ENCODE measurements at regions not wholly inside any gene's neighbourhood (a gene's known extent, or its start where the extent isn't known, plus 50 kb on each side); places are given as distances from the start of the nearest gene placed in this dataset.

DNA sequence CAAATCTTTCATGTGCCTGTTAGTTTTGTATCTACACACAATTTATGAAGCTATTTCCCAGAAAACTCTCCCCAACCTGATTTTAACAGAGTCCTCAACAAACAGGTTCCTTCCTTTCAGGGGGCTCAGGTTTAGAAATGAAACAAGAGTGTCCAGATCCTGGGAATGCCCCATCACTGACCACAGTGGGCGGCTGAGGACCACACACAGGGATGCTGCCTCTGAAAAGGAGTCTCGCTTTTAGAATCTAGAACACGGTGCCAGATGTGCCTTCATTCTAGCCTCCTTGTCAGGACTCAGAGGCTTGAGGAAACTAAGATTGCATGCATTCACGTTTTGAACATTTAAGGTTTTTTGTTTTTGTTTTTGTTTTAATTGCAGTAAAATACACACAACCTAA lies 115.0 kb downstream of the FOXB1 start:
- Histone ChIP-seq H3K79me2 (ENCODE audit: insufficient read depth, low read length) (no peaks in the 10 kb centered on the region), H3K4me1 (ENCODE audit: insufficient read depth, low read length) (peaks cover 10% of the 10 kb centered on the region), H3K27me3 (ENCODE audit: insufficient read depth, low read length) (peaks cover 15% of the 10 kb centered on the region), H3K9me3 (ENCODE audit: insufficient read depth, low read depth, low read length) (no peaks in the 10 kb centered on the region), H3K36me3 (ENCODE audit: insufficient read depth, low read length) (no peaks in the 10 kb centered on the region), H4K20me1 (ENCODE audit: insufficient read depth, low read length) (no peaks in the 10 kb centered on the region), H3K9ac (ENCODE audit: low read length) (no peak overlapping the region), H3K4me3 (ENCODE audit: insufficient read depth, low read depth, low read length) (no peak overlapping the region), H3K27ac (ENCODE audit: low read depth, low read length) (no peak overlapping the region), H2AFZ (ENCODE audit: low read depth, low read length) (no peak overlapping the region), H3K4me2 (ENCODE audit: low read length) (no peak overlapping the region)
- peaks cover 27% of the 10 kb centered on the region for H3K27me3 Mint-ChIP-seq (ENCODE audit: low read depth, unreplicated experiment)
- H3K4me3 Mint-ChIP-seq (ENCODE audit: unreplicated experiment): no peak overlapping the region
- H3K4me1 Mint-ChIP-seq (ENCODE audit: low read depth, unreplicated experiment): peaks cover 16% of the 10 kb centered on the region
- no peaks in the 10 kb centered on the region for H3K9me3 Mint-ChIP-seq (ENCODE audit: unreplicated experiment)
- DNase-seq (ENCODE audit: low read depth): no peak
- FAIRE-seq: no peak
- no peak overlapping the region for H3K27ac Mint-ChIP-seq (ENCODE audit: unreplicated experiment)
- TF ChIP-seq, protein P1, sequence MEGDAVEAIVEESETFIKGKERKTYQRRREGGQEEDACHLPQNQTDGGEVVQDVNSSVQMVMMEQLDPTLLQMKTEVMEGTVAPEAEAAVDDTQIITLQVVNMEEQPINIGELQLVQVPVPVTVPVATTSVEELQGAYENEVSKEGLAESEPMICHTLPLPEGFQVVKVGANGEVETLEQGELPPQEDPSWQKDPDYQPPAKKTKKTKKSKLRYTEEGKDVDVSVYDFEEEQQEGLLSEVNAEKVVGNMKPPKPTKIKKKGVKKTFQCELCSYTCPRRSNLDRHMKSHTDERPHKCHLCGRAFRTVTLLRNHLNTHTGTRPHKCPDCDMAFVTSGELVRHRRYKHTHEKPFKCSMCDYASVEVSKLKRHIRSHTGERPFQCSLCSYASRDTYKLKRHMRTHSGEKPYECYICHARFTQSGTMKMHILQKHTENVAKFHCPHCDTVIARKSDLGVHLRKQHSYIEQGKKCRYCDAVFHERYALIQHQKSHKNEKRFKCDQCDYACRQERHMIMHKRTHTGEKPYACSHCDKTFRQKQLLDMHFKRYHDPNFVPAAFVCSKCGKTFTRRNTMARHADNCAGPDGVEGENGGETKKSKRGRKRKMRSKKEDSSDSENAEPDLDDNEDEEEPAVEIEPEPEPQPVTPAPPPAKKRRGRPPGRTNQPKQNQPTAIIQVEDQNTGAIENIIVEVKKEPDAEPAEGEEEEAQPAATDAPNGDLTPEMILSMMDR (IDR thresholded peaks at IDR 0.05; ENCODE audit: insufficient read depth, low read depth, low read length): no peak
- no peak for TF ChIP-seq EZH2 (IDR thresholded peaks at IDR 0.05; ENCODE audit: insufficient read depth, low read length)
- no peaks in the 10 kb centered on the region for H3K36me3 Mint-ChIP-seq (ENCODE audit: low read depth, unreplicated experiment)

DNA sequence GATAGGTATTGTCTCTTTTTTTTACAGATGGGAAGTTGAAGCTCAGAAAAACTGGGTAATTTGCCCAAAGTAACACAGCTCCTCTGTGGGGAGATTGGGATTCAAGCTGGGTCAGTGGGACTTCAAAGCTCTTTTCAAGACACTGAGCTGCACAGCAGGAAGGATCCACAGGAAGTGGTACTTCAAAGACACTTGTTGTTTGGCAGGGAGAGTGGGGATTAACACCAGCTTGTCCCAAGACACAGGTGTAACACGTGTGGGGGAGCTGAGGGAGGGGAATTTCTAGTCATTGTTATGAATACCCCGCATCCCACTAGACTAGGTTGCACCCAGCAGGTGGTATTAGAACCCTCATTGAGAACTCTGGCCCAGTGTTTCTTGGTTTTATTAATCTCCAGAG lies 116.0 kb downstream of the FOXB1 start:
- Histone ChIP-seq H3K4me3 (ENCODE audit: insufficient read depth, low read depth, low read length) (no peak overlapping the region), H3K79me2 (ENCODE audit: insufficient read depth, low read length) (no peaks in the 10 kb centered on the region), H3K4me2 (ENCODE audit: low read length) (no peak overlapping the region), H3K9ac (ENCODE audit: low read length) (no peak overlapping the region), H4K20me1 (ENCODE audit: insufficient read depth, low read length) (no peaks in the 10 kb centered on the region), H3K4me1 (ENCODE audit: insufficient read depth, low read length) (peaks cover 10% of the 10 kb centered on the region), H3K27ac (ENCODE audit: low read depth, low read length) (no peak overlapping the region), H2AFZ (ENCODE audit: low read depth, low read length) (no peak overlapping the region), H3K9me3 (ENCODE audit: insufficient read depth, low read depth, low read length) (no peaks in the 10 kb centered on the region), H3K36me3 (ENCODE audit: insufficient read depth, low read length) (no peaks in the 10 kb centered on the region), H3K27me3 (ENCODE audit: insufficient read depth, low read length) (peaks cover 15% of the 10 kb centered on the region)
- H3K27me3 Mint-ChIP-seq (ENCODE audit: low read depth, unreplicated experiment): peaks cover 30% of the 10 kb centered on the region
- peaks cover 16% of the 10 kb centered on the region for H3K4me1 Mint-ChIP-seq (ENCODE audit: low read depth, unreplicated experiment)
- DNase-seq (ENCODE audit: low read depth): no peak
- peak overlapping the region; percentile 5 for H3K27ac Mint-ChIP-seq (ENCODE audit: unreplicated experiment)
- H3K9me3 Mint-ChIP-seq (ENCODE audit: unreplicated experiment): no peaks in the 10 kb centered on the region
- H3K4me3 Mint-ChIP-seq (ENCODE audit: unreplicated experiment): no peak overlapping the region
- no peaks in the 10 kb centered on the region for H3K36me3 Mint-ChIP-seq (ENCODE audit: low read depth, unreplicated experiment)
- TF ChIP-seq, protein P1 (IDR thresholded peaks at IDR 0.05; ENCODE audit: insufficient read depth, low read depth, low read length): no peak
- TF ChIP-seq EZH2 (IDR thresholded peaks at IDR 0.05; ENCODE audit: insufficient read depth, low read length): no peak
- no peak for FAIRE-seq

DNA sequence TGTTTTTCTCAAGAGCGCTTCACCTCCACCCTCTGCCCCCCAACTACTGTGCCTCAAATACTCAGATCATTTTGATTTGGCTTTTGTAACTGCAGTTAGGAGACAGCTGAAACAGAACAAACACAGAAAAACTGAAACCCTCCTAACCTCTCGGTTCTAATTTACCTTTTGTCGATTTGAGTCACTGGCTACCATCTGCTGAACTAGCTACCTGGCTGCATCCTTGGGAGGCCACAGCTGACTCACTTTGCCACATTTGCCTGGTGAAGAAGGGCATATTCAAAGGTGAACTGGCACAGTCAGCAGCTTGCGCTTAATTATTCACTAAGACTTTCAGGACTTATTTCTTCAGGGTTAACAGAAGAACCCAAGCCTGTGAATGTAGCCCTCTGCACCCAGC lies 117.7 kb downstream of the FOXB1 start:
- no peak overlapping the region for H3K4me3 Mint-ChIP-seq (ENCODE audit: unreplicated experiment)
- no peak overlapping the region for H3K4me2 ChIP-seq (ENCODE audit: low read length)
- H3K4me1 Mint-ChIP-seq (ENCODE audit: low read depth, unreplicated experiment): peaks cover 3% of the 10 kb centered on the region
- H3K79me2 ChIP-seq (ENCODE audit: insufficient read depth, low read length): no peaks in the 10 kb centered on the region
- peaks cover 7% of the 10 kb centered on the region for H3K27me3 ChIP-seq (ENCODE audit: insufficient read depth, low read length)
- TF ChIP-seq, protein P1 (IDR thresholded peaks at IDR 0.05; ENCODE audit: insufficient read depth, low read depth, low read length): no peak
- no peak for TF ChIP-seq EZH2 (IDR thresholded peaks at IDR 0.05; ENCODE audit: insufficient read depth, low read length)
- no peaks in the 10 kb centered on the region for H4K20me1 ChIP-seq (ENCODE audit: insufficient read depth, low read length)
- peaks cover 39% of the 10 kb centered on the region for H3K27me3 Mint-ChIP-seq (ENCODE audit: low read depth, unreplicated experiment)
- H3K4me3 ChIP-seq (ENCODE audit: insufficient read depth, low read depth, low read length): no peak overlapping the region
- H3K27ac ChIP-seq (ENCODE audit: low read depth, low read length): no peak overlapping the region
- no peaks in the 10 kb centered on the region for H3K9me3 Mint-ChIP-seq (ENCODE audit: unreplicated experiment)
- DNase-seq (ENCODE audit: low read depth): no peak
- FAIRE-seq: no peak
- H3K27ac Mint-ChIP-seq (ENCODE audit: unreplicated experiment): no peak overlapping the region
- no peaks in the 10 kb centered on the region for H3K9me3 ChIP-seq (ENCODE audit: insufficient read depth, low read depth, low read length)
- H3K36me3 Mint-ChIP-seq (ENCODE audit: low read depth, unreplicated experiment): no peaks in the 10 kb centered on the region
- no peaks in the 10 kb centered on the region for H3K4me1 ChIP-seq (ENCODE audit: insufficient read depth, low read length)
- H3K9ac ChIP-seq (ENCODE audit: low read length): no peak overlapping the region
- no peak overlapping the region for H2AFZ ChIP-seq (ENCODE audit: low read depth, low read length)
- no peaks in the 10 kb centered on the region for H3K36me3 ChIP-seq (ENCODE audit: insufficient read depth, low read length)
